ENCODE measurements at regions not wholly inside any gene's neighbourhood (a gene's known extent, or its start where the extent isn't known, plus 50 kb on each side); places are given as distances from the start of the nearest gene placed in this dataset.

GRCh38 chr18:22101731-22102130 is 67.7 kb upstream of the GATA6 start:
- TF ChIP-seq CTCF (IDR thresholded peaks at IDR 0.05; ENCODE audit: borderline replicate concordance, extremely low read depth, low read length, poor library complexity, severe bottlenecking) (no peak), EZH2 (IDR thresholded peaks at IDR 0.05; ENCODE audit: borderline replicate concordance, low read depth, low read length, severe bottlenecking) (no peak)
